ENCODE measurements at regions not wholly inside any gene's neighbourhood (a gene's known extent, or its start where the extent isn't known, plus 50 kb on each side); places are given as distances from the start of the nearest gene placed in this dataset.

- TF ChIP-seq CTCF (IDR thresholded peaks at IDR 0.05) (no peak), POLR2A (IDR thresholded peaks at IDR 0.05) (no peak)
Observed at GRCh38 chr2:13694673-13695072, 937.8 kb upstream of the LRATD1 start.

All from right lobe of liver (tissue), 4 donors.